ENCODE measurements at regions not wholly inside any gene's neighbourhood (a gene's known extent, or its start where the extent isn't known, plus 50 kb on each side); places are given as distances from the start of the nearest gene placed in this dataset.

GRCh38 chr9:79501546-79501945 lies 70.2 kb upstream of the TLE4 start:
- no peak for DNase-seq (ENCODE audit: low spot score)

- DNase-seq (ENCODE audit: low spot score), result no peak
Observed at GRCh38 chr9:79507801-79508200, 64.0 kb upstream of the TLE4 start.

GRCh38 chr9:79512251-79512650 lies 59.5 kb upstream of the TLE4 start:
- DNase-seq (ENCODE audit: low spot score), result no peak

Data from A172 (cell line).